Hematopoietic multipotent progenitor cell (in vitro differentiated cells): ENCODE measurements at regions not wholly inside any gene's neighbourhood (a gene's known extent, or its start where the extent isn't known, plus 50 kb on each side); places are given as distances from the start of the nearest gene placed in this dataset.
A peak's percentile ranks its signal among the peaks of the same experiment; 100 is the strongest.

ENCODE experiments used
- DNase-seq, 3 donors: peaks; one replicate each; pipeline ENCODE4 v3.0.0-alpha.2; 2011 to 2015; ENCODE audit warnings: low read depth in 2 of 3, low spot score in 2 of 3

- DNase-seq: no peak
Measured at GRCh38 chr21:16283516-16283915, 553.7 kb downstream of the USP25 start.

GRCh38 chr21:16285605-16286126, 555.9 kb downstream of the USP25 start:
- no peak for DNase-seq

- no peak for DNase-seq
Measured at GRCh38 chr21:16287046-16287445, 557.3 kb downstream of the USP25 start.

- no peak for DNase-seq
Measured at GRCh38 chr21:16291296-16291695, 561.5 kb downstream of the USP25 start.

- no peak for DNase-seq
Measured at GRCh38 chr21:16294128-16294527, 564.3 kb downstream of the USP25 start.

GRCh38 chr21:16302851-16303282, 573.1 kb downstream of the USP25 start:
- peak in 2 of 3 donors; percentile 22 to 77 for DNase-seq

GRCh38 chr21:16304174-16305095, 574.7 kb downstream of the USP25 start:
- no peak for DNase-seq

- DNase-seq: no peak
Measured at GRCh38 chr21:16305686-16306085, 575.9 kb downstream of the USP25 start.

- no peak for DNase-seq
Measured at GRCh38 chr21:16307256-16307655, 577.5 kb downstream of the USP25 start.

- peak in 1 of 3 donors; percentile 17 for DNase-seq
Measured at GRCh38 chr21:16308269-16308668, 578.5 kb downstream of the USP25 start.

- no peak for DNase-seq
Measured at GRCh38 chr21:16309250-16309971, 579.6 kb downstream of the USP25 start.

- DNase-seq: no peak
Measured at GRCh38 chr21:16310176-16310575, 580.4 kb downstream of the USP25 start.

- DNase-seq: no peak
Measured at GRCh38 chr21:16311229-16311628, 581.4 kb downstream of the USP25 start.

- no peak for DNase-seq
Measured at GRCh38 chr21:16312321-16312720, 582.5 kb downstream of the USP25 start.

- no peak for DNase-seq
Measured at GRCh38 chr21:16315223-16315622, 585.4 kb downstream of the USP25 start.

- DNase-seq: no peak
Measured at GRCh38 chr21:16318651-16319300, 589.0 kb downstream of the USP25 start.

GRCh38 chr21:16320110-16320509, 590.3 kb downstream of the USP25 start:
- DNase-seq: no peak

GRCh38 chr21:16322454-16322853, 592.7 kb downstream of the USP25 start:
- no peak for DNase-seq

- no peak for DNase-seq
Measured at GRCh38 chr21:16323596-16323995, 593.8 kb downstream of the USP25 start.

- DNase-seq: peak in 2 of 3 donors; percentile 23 to 81
Measured at GRCh38 chr21:16324630-16325029, 594.8 kb downstream of the USP25 start.
